GM12865 (cell line): ENCODE measurements at regions not wholly inside any gene's neighbourhood (a gene's known extent, or its start where the extent isn't known, plus 50 kb on each side); places are given as distances from the start of the nearest gene placed in this dataset.
A peak's percentile ranks its signal among the peaks of the same experiment; 100 is the strongest.
"Not testable (repeated sequence)": the region's sequence is repeated elsewhere in the genome, so short reads cannot be mapped to it uniquely, and the experiment has no call there.

Experiments used
- DNase-seq: peaks from one replicate; pipeline ENCODE4 v3.0.0; 2010; ENCODE audit warnings: low read depth
- H3K4me3 ChIP-seq: 2 replicates; pipeline ENCODE4 v1.5.1; 2011; ENCODE audit warnings: mild to moderate bottlenecking, low read depth, low read length, control low read depth
- CTCF ChIP-seq: IDR thresholded peaks from 2 replicates; pipeline ENCODE4 v1.5.1; 2011; ENCODE audit warnings: low read length, control low read depth, low read depth, inconsistent platforms; ENCODE audit not compliant: insufficient read depth; ENCODE audit errors: missing control alignments

GRCh38 chr7:83836028-83836427 is 187.1 kb upstream of the SEMA3E start:
- no peak overlapping the region for H3K4me3 ChIP-seq
- DNase-seq: peak; percentile 40
- no peak for TF ChIP-seq CTCF

- no peak overlapping the region for H3K4me3 ChIP-seq
- TF ChIP-seq CTCF: no peak
- no peak for DNase-seq
Measured at GRCh38 chr7:83835424-83835823, 186.5 kb upstream of the SEMA3E start.

GRCh38 chr7:83833721-83834120 is 184.8 kb upstream of the SEMA3E start:
- H3K4me3 ChIP-seq, DNase-seq: not testable (repeated sequence)

- no peak for TF ChIP-seq CTCF
- DNase-seq: no peak
- no peak overlapping the region for H3K4me3 ChIP-seq
Measured at GRCh38 chr7:83832009-83832408, 183.1 kb upstream of the SEMA3E start.

- TF ChIP-seq CTCF: no peak
- H3K4me3 ChIP-seq: no peak overlapping the region
- DNase-seq: no peak
Measured at GRCh38 chr7:83827036-83827435, 178.1 kb upstream of the SEMA3E start.

- H3K4me3 ChIP-seq: no peak overlapping the region
- no peak for TF ChIP-seq CTCF
- no peak for DNase-seq
Measured at GRCh38 chr7:83824214-83824613, 175.3 kb upstream of the SEMA3E start.

GRCh38 chr7:83821866-83822265 is 172.9 kb upstream of the SEMA3E start:
- H3K4me3 ChIP-seq: no peak overlapping the region
- no peak for TF ChIP-seq CTCF
- no peak for DNase-seq

- H3K4me3 ChIP-seq: no peak overlapping the region
- DNase-seq: no peak
- no peak for TF ChIP-seq CTCF
Measured at GRCh38 chr7:83820641-83821040, 171.7 kb upstream of the SEMA3E start.
